Stimulated activated CD8-positive, alpha-beta memory T cell treated with anti-CD3 and anti-CD28 coated beads, Interleukin-4, amount 100 ng/mL, for 48 hours (primary cell): ENCODE measurements at regions not wholly inside any gene's neighbourhood (a gene's known extent, or its start where the extent isn't known, plus 50 kb on each side); places are given as distances from the start of the nearest gene placed in this dataset.

Source experiments
- DNase-seq: peaks from one replicate; pipeline ENCODE4 v3.0.0-alpha.2; 2020

- DNase-seq: no peak
These were observed 800.0 kb upstream of the LUZP2 start for GRCh38 chr11:23696688-23697415.

GRCh38 chr11:23704183-23704582 is 792.7 kb upstream of the LUZP2 start:
- DNase-seq: no peak

- DNase-seq: no peak
These were observed 784.9 kb upstream of the LUZP2 start for GRCh38 chr11:23711981-23712380.

GRCh38 chr11:23719016-23719415 is 777.8 kb upstream of the LUZP2 start:
- DNase-seq: no peak

- no peak for DNase-seq
These were observed 773.0 kb upstream of the LUZP2 start for GRCh38 chr11:23723861-23724260.

- no peak for DNase-seq
These were observed 771.1 kb upstream of the LUZP2 start for GRCh38 chr11:23725752-23726151.

- no peak for DNase-seq
These were observed 769.5 kb upstream of the LUZP2 start for GRCh38 chr11:23727387-23727786.

- DNase-seq: no peak
These were observed 769.1 kb upstream of the LUZP2 start for GRCh38 chr11:23727794-23728193.

- DNase-seq: no peak
These were observed 767.8 kb upstream of the LUZP2 start for GRCh38 chr11:23729088-23729487.

GRCh38 chr11:23730307-23730998 is 766.4 kb upstream of the LUZP2 start:
- no peak for DNase-seq

- no peak for DNase-seq
These were observed 764.8 kb upstream of the LUZP2 start for GRCh38 chr11:23732026-23732425.

- no peak for DNase-seq
These were observed 750.0 kb upstream of the LUZP2 start for GRCh38 chr11:23746896-23747295.

- DNase-seq: no peak
These were observed 747.0 kb upstream of the LUZP2 start for GRCh38 chr11:23749762-23750430.

- DNase-seq: no peak
These were observed 745.6 kb upstream of the LUZP2 start for GRCh38 chr11:23751280-23751679.

- no peak for DNase-seq
These were observed 741.8 kb upstream of the LUZP2 start for GRCh38 chr11:23755076-23755475.

- DNase-seq: no peak
These were observed 741.1 kb upstream of the LUZP2 start for GRCh38 chr11:23755769-23756168.

- no peak for DNase-seq
These were observed 737.4 kb upstream of the LUZP2 start for GRCh38 chr11:23759489-23759888.

GRCh38 chr11:23764286-23764685 is 732.6 kb upstream of the LUZP2 start:
- DNase-seq: no peak

- DNase-seq: no peak
These were observed 731.1 kb upstream of the LUZP2 start for GRCh38 chr11:23765682-23766252.

- no peak for DNase-seq
These were observed 729.3 kb upstream of the LUZP2 start for GRCh38 chr11:23767576-23767975.

GRCh38 chr11:23769214-23769613 is 727.6 kb upstream of the LUZP2 start:
- DNase-seq: no peak

GRCh38 chr11:23772081-23772480 is 724.8 kb upstream of the LUZP2 start:
- DNase-seq: no peak

- no peak for DNase-seq
These were observed 717.9 kb upstream of the LUZP2 start for GRCh38 chr11:23778971-23779370.

- DNase-seq: no peak
These were observed 716.6 kb upstream of the LUZP2 start for GRCh38 chr11:23780231-23780630.
